ENCODE measurements at regions not wholly inside any gene's neighbourhood (a gene's known extent, or its start where the extent isn't known, plus 50 kb on each side); places are given as distances from the start of the nearest gene placed in this dataset.
A peak's percentile ranks its signal among the peaks of the same experiment; 100 is the strongest.

DNA sequence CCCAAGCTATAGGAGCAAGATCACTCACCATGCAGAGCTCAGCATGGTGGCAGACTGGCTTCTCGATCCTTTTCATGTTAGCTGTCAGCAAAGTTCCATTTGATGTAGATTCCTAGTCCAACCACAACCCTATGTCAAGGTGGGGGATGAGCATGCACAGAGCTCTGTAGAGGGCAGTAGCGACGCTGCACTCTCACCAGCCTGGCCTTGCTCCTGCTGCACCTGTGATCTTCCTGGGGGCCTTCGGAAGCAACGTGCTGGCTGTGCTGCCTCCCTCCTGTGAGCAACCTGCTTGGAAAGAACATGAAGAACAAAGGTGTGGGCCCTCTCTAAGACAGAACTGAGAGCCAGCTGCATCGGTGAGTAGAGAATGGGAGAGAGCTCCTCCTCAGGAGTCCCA, 479.4 kb upstream of the MYT1L start:
- Mint-ChIP-seq H3K4me3 (peak overlapping the region in 1 of 8 donors; percentile 3), H3K4me1 (no peaks in the 10 kb centered on the region), H3K27me3 (peaks cover 0 to 9% (median 8%) of the 10 kb centered on the region in 3 donors), H3K36me3 (peaks cover 15 to 17% of the 10 kb centered on the region in 2 donors), H3K9me3 (peaks cover 11 to 43% (median 21%) of the 10 kb centered on the region in 7 donors), H3K27ac (no peak overlapping the region)
- ATAC-seq (ENCODE audit: low read depth in 2 of 2) (no peak), DNase-seq (no peak)

DNA sequence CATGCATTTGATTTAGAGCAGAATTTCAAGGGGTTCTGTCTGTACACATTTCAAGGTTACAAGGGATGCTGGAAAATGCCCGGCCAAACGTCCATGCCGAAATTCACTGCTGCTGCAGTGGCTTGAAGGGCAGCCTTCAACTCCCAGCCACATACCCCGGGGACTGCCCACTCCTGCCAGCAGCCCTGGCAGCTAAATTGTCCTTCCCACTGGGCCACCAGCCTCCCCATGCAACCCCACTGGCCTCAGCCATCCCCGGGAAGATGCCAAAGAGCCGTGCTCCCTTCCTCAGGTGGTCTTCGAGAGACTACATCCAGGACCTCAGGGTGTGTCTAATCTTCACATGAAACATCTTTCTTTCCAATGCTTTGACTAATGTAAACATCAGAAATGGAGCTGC, 478.7 kb upstream of the MYT1L start:
- H3K27ac Mint-ChIP-seq, result no peak overlapping the region
- ATAC-seq (ENCODE audit: low read depth in 2 of 2), result no peak

DNA sequence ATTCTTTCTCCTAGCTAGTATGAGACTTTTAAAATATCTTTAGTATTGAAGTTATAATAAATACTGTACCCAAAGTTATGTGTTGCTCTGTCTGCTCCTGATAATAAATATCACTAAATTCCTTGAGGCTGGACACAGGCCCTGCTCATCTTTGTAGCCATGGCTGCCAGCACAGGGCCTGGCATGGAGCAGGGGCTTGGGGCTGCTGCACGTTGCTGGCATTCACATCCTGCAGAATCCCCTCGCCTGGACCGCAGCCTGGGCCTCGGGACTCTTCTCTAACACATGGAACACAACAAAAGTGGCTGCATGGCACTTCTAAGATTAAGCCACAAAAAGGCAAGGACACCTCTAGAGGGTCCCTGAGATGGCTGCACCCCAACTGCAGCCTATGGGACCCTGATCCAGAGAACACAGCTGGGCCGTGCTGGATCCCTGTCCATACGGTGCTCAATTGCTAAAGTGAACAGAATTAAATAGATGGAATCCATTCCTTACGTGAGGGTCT, 477.5 kb upstream of the MYT1L start:
- no peak overlapping the region for H3K4me3 Mint-ChIP-seq
- no peak for ATAC-seq (ENCODE audit: low read depth in 2 of 2)
- DNase-seq, result no peak
- H3K36me3 Mint-ChIP-seq, result peaks cover 8 to 9% of the 10 kb centered on the region in 2 donors
- peaks cover 0 to 16% (median 9%) of the 10 kb centered on the region in 3 donors for H3K27me3 Mint-ChIP-seq
- H3K27ac Mint-ChIP-seq, result no peak overlapping the region
- H3K9me3 Mint-ChIP-seq, result peaks cover 4 to 28% (median 16%) of the 10 kb centered on the region in 7 donors
- H3K4me1 Mint-ChIP-seq, result no peaks in the 10 kb centered on the region

More for the DNA sequence above, 478.7 kb upstream of the MYT1L start:
- no peaks in the 10 kb centered on the region for H3K4me1 Mint-ChIP-seq
- H3K36me3 Mint-ChIP-seq, result peaks cover 15 to 16% of the 10 kb centered on the region in 2 donors
- H3K4me3 Mint-ChIP-seq, result no peak overlapping the region
- peaks cover 0 to 9% (median 9%) of the 10 kb centered on the region in 3 donors for H3K27me3 Mint-ChIP-seq
- H3K9me3 Mint-ChIP-seq, result peaks cover 9 to 37% (median 17%) of the 10 kb centered on the region in 7 donors
- DNase-seq, result no peak

DNA sequence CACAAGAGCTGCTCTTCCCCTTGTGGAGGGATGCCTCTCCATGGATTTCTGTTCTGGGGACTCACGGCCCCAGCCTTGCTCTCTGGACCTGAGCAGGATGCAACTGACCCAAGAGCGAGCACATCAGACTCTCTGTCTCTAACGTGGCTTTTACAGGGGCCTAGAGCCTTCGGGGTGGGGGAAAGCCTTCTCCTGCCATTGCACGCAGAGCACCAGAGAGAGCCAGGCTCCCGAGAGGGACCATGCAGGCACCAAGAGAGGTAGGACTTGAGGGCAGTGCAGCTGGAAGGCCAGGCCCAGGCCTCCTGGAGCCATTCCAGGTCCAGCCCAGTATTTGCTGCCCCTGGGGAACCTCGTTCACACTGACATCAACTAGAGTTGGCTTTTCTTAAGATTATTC, 475.6 kb upstream of the MYT1L start:
- Mint-ChIP-seq H3K27ac (no peak overlapping the region), H3K4me3 (no peak overlapping the region), H3K4me1 (no peaks in the 10 kb centered on the region), H3K27me3 (peaks cover 0 to 16% (median 9%) of the 10 kb centered on the region in 3 donors), H3K9me3 (peaks cover 2 to 21% (median 12%) of the 10 kb centered on the region in 7 donors), H3K36me3 (no peaks in the 10 kb centered on the region)
- ATAC-seq (ENCODE audit: low read depth in 2 of 2), result no peak
- DNase-seq, result no peak

DNA sequence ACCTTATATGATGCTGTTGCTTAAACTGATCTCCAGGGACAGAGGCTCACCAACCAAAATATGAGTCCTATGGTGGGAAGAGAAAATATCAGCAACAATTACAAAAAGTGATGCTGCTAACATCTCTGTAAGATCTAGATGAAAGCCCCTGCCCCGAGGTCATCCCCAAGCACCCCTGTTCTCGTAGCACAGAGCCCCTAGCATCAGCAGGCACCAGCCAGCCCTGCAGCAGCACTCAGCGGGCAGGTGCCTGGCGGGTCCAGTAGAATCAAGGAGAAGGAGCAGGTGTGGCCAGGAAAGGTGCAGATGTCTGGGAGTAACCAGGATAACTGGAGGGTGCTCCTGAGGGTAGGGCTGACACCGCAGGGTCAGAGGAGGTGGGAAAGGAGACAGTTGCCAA, 474.2 kb upstream of the MYT1L start:
- Mint-ChIP-seq H3K27me3 (peaks cover 0 to 15% (median 9%) of the 10 kb centered on the region in 3 donors), H3K9me3 (peaks cover 3 to 20% (median 12%) of the 10 kb centered on the region in 7 donors), H3K4me3 (no peak overlapping the region), H3K27ac (no peak overlapping the region), H3K4me1 (no peaks in the 10 kb centered on the region), H3K36me3 (no peaks in the 10 kb centered on the region)
- no peak for ATAC-seq (ENCODE audit: low read depth in 2 of 2)
- DNase-seq, result no peak

DNA sequence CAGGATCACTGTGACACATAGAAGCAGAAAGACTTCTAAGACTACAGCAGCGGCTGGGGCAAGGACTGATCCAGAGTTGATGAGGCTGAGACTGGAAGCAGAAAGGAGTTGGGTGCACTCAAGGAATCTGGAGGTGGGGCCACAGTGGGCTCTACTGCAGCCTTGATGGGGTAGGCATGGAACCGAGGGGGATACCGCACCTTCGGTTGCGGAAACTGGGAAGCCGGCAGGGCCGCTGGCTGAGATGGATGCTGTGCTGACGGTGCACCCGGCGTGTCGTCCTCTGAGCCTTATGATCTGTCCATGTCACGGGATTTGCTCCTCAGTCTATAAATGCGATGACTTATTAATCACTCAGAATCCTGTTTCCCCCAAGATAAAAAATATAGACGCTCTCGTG, 473.5 kb upstream of the MYT1L start:
- peaks cover 0 to 9% (median 8%) of the 10 kb centered on the region in 3 donors for H3K27me3 Mint-ChIP-seq
- no peaks in the 10 kb centered on the region for H3K4me1 Mint-ChIP-seq
- H3K36me3 Mint-ChIP-seq, result no peaks in the 10 kb centered on the region
- no peak for ATAC-seq (ENCODE audit: low read depth in 2 of 2)
- H3K27ac Mint-ChIP-seq, result no peak overlapping the region
- H3K9me3 Mint-ChIP-seq, result peaks cover 0 to 16% (median 10%) of the 10 kb centered on the region in 7 donors
- H3K4me3 Mint-ChIP-seq, result no peak overlapping the region
- DNase-seq, result no peak

DNA sequence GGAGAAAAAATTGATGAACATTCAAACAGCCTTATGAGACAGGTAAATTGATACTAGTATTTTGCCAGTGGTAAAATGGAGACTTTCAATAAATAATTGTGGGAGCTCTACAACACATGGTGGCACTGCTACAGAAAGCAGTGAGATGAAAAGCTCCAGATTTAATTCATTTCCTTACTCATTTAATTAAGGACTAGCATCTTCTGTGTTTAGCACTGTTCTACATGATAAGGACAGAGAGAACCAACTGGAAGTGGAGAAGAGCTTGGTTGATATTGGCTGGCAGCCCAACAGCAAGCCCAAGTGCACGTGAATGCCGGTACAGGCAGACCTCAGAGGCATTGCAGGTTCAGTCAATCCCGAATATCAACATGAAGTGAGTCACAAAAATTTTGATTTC, 470.4 kb upstream of the MYT1L start:
- Mint-ChIP-seq H3K9me3 (peaks cover 0 to 16% (median 10%) of the 10 kb centered on the region in 7 donors), H3K4me1 (no peaks in the 10 kb centered on the region), H3K27ac (no peak overlapping the region), H3K36me3 (no peaks in the 10 kb centered on the region), H3K27me3 (peaks cover 5 to 10% (median 7%) of the 10 kb centered on the region in 3 donors), H3K4me3 (peak overlapping the region in 1 of 8 donors; percentile 25)
- ATAC-seq (ENCODE audit: low read depth in 2 of 2) (no peak), DNase-seq (no peak)

DNA sequence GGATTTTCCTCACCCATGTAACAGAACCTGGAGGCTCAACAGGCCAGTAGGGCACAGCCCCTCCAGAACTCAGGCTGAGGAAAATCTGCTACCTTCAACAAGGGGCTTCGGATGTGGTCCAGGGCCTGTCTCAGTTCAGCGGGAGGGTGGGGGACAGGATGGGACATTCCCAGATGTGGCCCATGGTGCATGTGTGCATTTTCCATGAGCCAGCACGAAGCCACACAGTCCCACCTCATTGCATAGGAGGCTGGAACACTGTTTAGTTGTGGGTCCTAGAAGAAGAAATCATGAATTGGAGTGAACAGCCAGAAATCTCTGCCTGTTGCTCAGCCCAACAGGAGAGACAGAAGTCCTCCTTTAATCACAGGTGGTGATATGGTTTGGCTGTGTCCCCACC, 469.6 kb upstream of the MYT1L start:
- H3K9me3 Mint-ChIP-seq, result peaks cover 0 to 16% (median 10%) of the 10 kb centered on the region in 7 donors
- H3K36me3 Mint-ChIP-seq, result no peaks in the 10 kb centered on the region
- H3K27me3 Mint-ChIP-seq, result peaks cover 3 to 10% (median 7%) of the 10 kb centered on the region in 3 donors
- DNase-seq, result no peak
- no peaks in the 10 kb centered on the region for H3K4me1 Mint-ChIP-seq
- H3K27ac Mint-ChIP-seq, result no peak overlapping the region
- no peak overlapping the region for H3K4me3 Mint-ChIP-seq
- ATAC-seq (ENCODE audit: low read depth in 2 of 2), result no peak

DNA sequence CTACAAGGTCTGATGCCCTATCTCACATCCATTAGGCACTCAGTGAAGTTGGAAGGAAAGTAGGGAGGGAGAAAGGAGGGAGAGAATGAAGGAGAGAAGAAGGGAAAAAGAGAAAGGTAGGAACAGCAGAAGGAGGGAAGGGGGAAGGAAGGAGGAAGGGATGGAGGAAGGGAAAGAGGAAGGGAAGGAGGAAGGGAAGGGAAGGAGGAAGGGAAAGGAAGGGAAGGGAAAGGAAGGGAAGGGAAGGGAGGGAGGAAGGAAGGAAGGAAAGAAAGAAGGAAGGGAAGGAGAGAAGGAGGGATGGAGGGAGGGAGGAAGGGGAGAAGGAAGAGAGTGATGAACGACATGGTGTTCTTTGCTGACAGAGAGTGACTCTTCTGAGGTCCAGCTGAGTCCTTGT, 468.9 kb upstream of the MYT1L start:
- no peaks in the 10 kb centered on the region for H3K4me1 Mint-ChIP-seq
- DNase-seq, result no peak
- no peak overlapping the region for H3K4me3 Mint-ChIP-seq
- H3K27ac Mint-ChIP-seq, result no peak overlapping the region
- peaks cover 0 to 16% (median 10%) of the 10 kb centered on the region in 7 donors for H3K9me3 Mint-ChIP-seq
- H3K36me3 Mint-ChIP-seq, result no peaks in the 10 kb centered on the region
- peaks cover 0 to 10% (median 7%) of the 10 kb centered on the region in 3 donors for H3K27me3 Mint-ChIP-seq
- ATAC-seq (ENCODE audit: low read depth in 2 of 2), result no peak

DNA sequence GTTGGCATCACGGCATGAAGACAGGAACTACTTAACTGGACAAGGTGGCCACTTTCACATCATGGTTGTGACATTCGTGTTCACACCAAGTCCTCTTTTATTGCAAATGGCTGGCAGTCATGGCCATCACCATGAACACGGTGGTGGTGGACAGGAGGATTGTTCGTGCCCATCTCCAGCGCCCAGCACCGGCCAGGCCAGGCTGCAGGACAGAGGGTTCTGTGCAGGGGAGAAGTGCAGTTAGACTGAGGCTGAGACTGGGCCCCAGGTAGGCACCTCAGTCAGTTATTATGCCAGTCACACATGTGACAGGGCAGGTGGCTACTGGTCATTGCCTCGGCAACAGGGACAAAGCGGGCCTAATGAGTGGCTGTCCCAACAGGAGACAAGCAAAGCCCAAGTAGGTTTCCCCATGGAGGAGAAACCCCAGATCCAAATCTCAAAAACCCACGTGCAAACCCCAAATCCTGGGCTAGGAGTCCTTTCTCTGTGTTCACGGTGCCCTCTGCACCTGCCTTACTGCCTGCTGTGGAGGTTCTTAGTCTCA, 468.1 kb upstream of the MYT1L start:
- Mint-ChIP-seq H3K9me3 (peaks cover 0 to 14% (median 10%) of the 10 kb centered on the region in 7 donors), H3K36me3 (no peaks in the 10 kb centered on the region), H3K4me1 (no peaks in the 10 kb centered on the region), H3K27ac (peak overlapping the region in 1 of 6 donors; percentile 14), H3K4me3 (no peak overlapping the region), H3K27me3 (peaks cover 0 to 10% (median 5%) of the 10 kb centered on the region in 3 donors)
- DNase-seq (no peak), ATAC-seq (ENCODE audit: low read depth in 2 of 2) (no peak)

DNA sequence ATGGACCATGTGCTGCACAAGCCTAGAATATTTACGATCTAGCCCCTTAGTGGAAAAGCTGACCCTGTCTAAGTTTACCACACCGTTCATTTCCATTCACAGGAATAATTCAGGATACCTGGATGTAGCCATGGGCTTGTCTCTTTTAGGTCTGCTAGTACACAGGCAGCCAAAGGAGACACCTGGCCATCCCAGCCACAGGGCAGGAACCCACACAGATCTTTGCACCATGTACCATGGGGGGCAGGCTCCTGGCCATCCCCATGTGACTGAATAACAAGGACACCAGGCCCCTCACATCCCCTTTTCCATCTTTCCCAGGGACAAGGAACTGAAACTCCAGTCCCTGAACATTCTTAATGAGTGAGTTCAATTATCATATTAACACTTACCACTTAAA, 467.3 kb upstream of the MYT1L start:
- DNase-seq, result no peak
- no peak overlapping the region for H3K4me3 Mint-ChIP-seq
- H3K27me3 Mint-ChIP-seq, result peaks cover 0 to 14% (median 4%) of the 10 kb centered on the region in 3 donors
- no peaks in the 10 kb centered on the region for H3K36me3 Mint-ChIP-seq
- no peaks in the 10 kb centered on the region for H3K4me1 Mint-ChIP-seq
- peaks cover 0 to 12% (median 8%) of the 10 kb centered on the region in 7 donors for H3K9me3 Mint-ChIP-seq
- no peak for ATAC-seq (ENCODE audit: low read depth in 2 of 2)
- H3K27ac Mint-ChIP-seq, result peak overlapping the region in 1 of 6 donors; percentile 16

DNA sequence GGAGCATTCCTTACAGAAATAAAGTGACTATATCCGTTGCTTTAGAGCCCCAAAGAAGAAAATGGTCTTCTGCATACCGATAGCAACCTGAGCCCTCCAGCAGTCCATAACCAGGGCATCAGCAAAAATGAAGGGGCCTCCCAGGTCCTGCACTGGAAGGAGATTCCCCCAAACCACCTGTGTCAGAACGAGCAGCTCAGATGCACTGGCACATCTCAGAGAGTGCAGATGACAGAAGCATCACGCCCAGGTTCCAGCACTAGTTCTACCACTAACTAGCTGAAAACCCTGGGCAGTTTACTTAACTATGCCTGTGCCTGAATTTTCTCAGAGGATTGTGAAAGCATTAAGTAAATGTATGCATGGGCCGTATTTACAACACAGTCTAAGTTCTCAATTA, 466.7 kb upstream of the MYT1L start:
- peaks cover 0 to 11% (median 6%) of the 10 kb centered on the region in 7 donors for H3K9me3 Mint-ChIP-seq
- H3K27ac Mint-ChIP-seq, result no peak overlapping the region
- no peaks in the 10 kb centered on the region for H3K36me3 Mint-ChIP-seq
- H3K4me1 Mint-ChIP-seq, result no peaks in the 10 kb centered on the region
- ATAC-seq (ENCODE audit: low read depth in 2 of 2), result no peak
- H3K4me3 Mint-ChIP-seq, result no peak overlapping the region
- no peak for DNase-seq
- H3K27me3 Mint-ChIP-seq, result peaks cover 0 to 16% (median 6%) of the 10 kb centered on the region in 3 donors

DNA sequence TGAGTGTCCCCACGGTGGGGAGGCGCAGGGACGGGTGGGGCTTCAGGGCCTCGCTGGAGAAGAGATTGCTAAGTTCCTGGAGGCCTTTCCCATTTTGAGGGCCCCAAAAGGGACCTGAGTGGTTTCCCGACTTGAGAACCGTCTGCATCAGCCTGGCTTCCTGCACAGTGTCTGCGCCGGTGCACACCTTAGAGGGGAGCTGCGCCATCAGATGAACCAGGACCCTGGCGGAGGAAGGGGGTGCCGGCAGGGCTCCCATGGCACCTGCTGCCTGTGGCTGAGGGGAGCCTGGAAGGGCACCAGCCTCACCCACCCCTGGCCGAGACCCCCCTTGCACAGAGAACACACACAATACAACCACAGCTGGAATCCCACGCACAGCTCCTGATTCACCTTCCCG, 465.1 kb upstream of the MYT1L start:
- H3K36me3 Mint-ChIP-seq, result no peaks in the 10 kb centered on the region
- peaks cover 0 to 16% (median 6%) of the 10 kb centered on the region in 3 donors for H3K27me3 Mint-ChIP-seq
- DNase-seq (no peak), ATAC-seq (ENCODE audit: low read depth in 2 of 2) (no peak)
- H3K4me3 Mint-ChIP-seq, result no peak overlapping the region
- peaks cover 0 to 4% (median 1%) of the 10 kb centered on the region in 7 donors for H3K9me3 Mint-ChIP-seq
- no peak overlapping the region for H3K27ac Mint-ChIP-seq
- H3K4me1 Mint-ChIP-seq, result no peaks in the 10 kb centered on the region

DNA sequence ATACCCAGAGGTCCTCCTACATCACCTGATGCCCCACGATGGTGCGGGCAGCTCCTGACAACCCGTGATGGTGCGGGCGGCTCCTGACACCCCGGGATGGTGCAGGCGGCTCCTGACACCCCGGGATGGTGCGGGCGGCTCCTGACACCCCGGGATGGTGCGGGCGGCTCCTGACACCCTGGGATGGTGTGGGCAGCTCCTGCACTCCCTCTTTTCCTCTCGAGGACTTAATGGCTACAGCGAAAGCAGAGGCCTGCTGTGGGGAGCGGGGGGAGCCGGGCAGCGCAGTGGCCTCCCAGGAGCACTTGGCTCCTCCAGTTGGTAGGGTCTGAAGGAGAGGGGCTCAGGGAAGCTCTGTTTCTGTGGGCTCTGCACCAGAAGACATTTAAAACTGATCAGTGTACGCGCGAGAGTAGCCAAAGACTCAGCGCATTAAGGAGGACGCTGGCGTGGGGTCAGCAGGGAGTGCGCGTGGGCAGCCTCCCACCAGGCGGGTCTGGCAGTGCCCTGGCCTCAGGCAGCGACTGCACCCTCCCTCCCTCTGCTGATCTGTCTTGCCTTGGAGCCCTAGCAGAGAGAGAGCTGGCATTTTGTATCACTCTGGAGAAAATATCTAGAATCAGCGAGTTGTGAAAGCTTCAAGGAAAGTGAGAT, 464.5 kb upstream of the MYT1L start:
- H3K27ac Mint-ChIP-seq, result no peak overlapping the region

More for the DNA sequence above, 464.5 kb upstream of the MYT1L start:
- no peak for DNase-seq
- Mint-ChIP-seq H3K9me3 (peaks cover 0 to 4% (median 0%) of the 10 kb centered on the region in 7 donors), H3K4me3 (no peak overlapping the region), H3K36me3 (no peaks in the 10 kb centered on the region), H3K27me3 (peaks cover 0 to 16% (median 10%) of the 10 kb centered on the region in 3 donors), H3K4me1 (no peaks in the 10 kb centered on the region)
- ATAC-seq (ENCODE audit: low read depth in 2 of 2), result no peak
